DND-41 (cell line): ENCODE measurements at regions not wholly inside any gene's neighbourhood (a gene's known extent, or its start where the extent isn't known, plus 50 kb on each side); places are given as distances from the start of the nearest gene placed in this dataset.

Experiments used
- ATAC-seq: fragments of 200-7000 bp; cut with Tn5 transposase; 3 replicates; pipeline ENCODE4 v1.9.1; 2021; ENCODE audit warnings: low read depth; ENCODE audit not compliant: insufficient read depth
- DNase-seq: peaks from one replicate; pipeline ENCODE4 v3.0.0-alpha.2; 2020
- H2AFZ ChIP-seq: 2 replicates; pipeline ENCODE4 v1.6.0; 2012; ENCODE audit warnings: low read depth, low read length
- H3K27ac ChIP-seq: 2 replicates; pipeline ENCODE4 v1.5.1; 2012; ENCODE audit warnings: low read length, inconsistent platforms
- H3K27me3 ChIP-seq: fragments of 200-600 bp; sonication (generic); 2 replicates; pipeline ENCODE4 v1.6.0; 2012; ENCODE audit warnings: low read length, mild to moderate bottlenecking, inconsistent platforms; ENCODE audit not compliant: insufficient read depth, poor library complexity
- H3K36me3 ChIP-seq: 2 replicates; pipeline ENCODE4 v1.5.1; 2012; ENCODE audit warnings: low read length, inconsistent platforms; ENCODE audit not compliant: insufficient read depth
- H3K4me1 ChIP-seq: 2 replicates; pipeline ENCODE4 v1.5.1; 2012; ENCODE audit warnings: mild to moderate bottlenecking, low read length; ENCODE audit not compliant: insufficient read depth
- H3K4me2 ChIP-seq: 2 replicates; pipeline ENCODE4 v1.6.0; 2012; ENCODE audit warnings: mild to moderate bottlenecking, moderate library complexity, low read length, inconsistent platforms; ENCODE audit not compliant: insufficient read depth
- H3K4me3 ChIP-seq, 2 experiments: fragments of 200-600 bp in 1 of 2; shearing (Covaris generic) in 1 of 2; 2 replicates each; pipeline ENCODE4 v1.5.1; 2012 to 2016; ENCODE audit warnings: inconsistent platforms in 2 of 2, low read length in 2 of 2, mild to moderate bottlenecking in 2 of 2, low read depth in 1 of 2, moderate library complexity in 1 of 2
- H3K79me2 ChIP-seq: 2 replicates; pipeline ENCODE4 v1.6.0; 2012; ENCODE audit warnings: low read length, inconsistent platforms; ENCODE audit not compliant: insufficient read depth
- H3K9ac ChIP-seq: 2 replicates; pipeline ENCODE4 v1.6.0; 2012; ENCODE audit warnings: low read depth, mild to moderate bottlenecking, inconsistent platforms, low read length, moderate library complexity
- H3K9me3 ChIP-seq: 2 replicates; pipeline ENCODE4 v1.5.1; 2012; ENCODE audit warnings: low read length, moderate library complexity, mild to moderate bottlenecking, inconsistent platforms; ENCODE audit not compliant: insufficient read depth, severe bottlenecking
- H4K20me1 ChIP-seq: 2 replicates; pipeline ENCODE4 v1.6.0; 2012; ENCODE audit warnings: low read length; ENCODE audit not compliant: insufficient read depth
- EZH2 ChIP-seq: IDR thresholded peaks from 3 replicates; pipeline ENCODE4 v1.6.1; 2012; ENCODE audit warnings: borderline replicate concordance, low read depth, mild to moderate bottlenecking, moderate library complexity, low read length, inconsistent platforms; ENCODE audit not compliant: severe bottlenecking
- TF ChIP-seq, protein P1 (sequence below): IDR thresholded peaks from 2 replicates; pipeline ENCODE4 v1.5.1; 2012; ENCODE audit warnings: borderline replicate concordance, low read length, moderate library complexity, mild to moderate bottlenecking; ENCODE audit not compliant: poor library complexity, severe bottlenecking; ENCODE audit errors: extremely low read depth

DNA sequence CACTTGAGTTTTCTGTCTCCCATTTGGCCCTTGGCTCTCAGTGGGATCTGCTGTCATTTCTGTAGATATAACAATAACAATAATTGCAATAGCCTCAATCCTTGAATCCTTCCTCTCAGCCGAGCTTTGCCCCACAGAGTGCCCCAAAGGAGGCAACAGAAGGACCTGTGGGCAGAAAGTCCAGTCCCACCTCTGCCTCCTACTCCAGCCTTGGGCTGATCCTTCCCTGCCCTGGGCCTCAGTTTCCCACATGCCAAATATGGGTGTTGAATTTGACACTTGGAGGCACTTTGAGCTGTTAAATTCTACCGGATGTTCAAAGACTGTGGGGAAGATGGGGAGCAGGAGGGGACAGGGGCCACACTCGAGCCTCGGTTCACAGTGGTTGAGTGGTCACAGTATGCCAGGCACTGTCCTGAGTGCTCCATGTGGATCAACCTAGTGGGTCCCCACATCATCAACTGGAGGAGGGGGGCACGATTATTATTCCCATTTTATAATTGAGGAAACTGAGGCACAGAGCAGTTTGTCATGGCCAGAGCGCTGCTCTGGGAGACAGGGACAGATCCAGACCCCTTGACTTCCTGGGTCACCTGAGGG, 307.1 kb downstream of the MATN1 start:
- no peaks in the 10 kb centered on the region for H3K9me3 ChIP-seq
- H3K9ac ChIP-seq: no peak overlapping the region
- TF ChIP-seq, protein P1, sequence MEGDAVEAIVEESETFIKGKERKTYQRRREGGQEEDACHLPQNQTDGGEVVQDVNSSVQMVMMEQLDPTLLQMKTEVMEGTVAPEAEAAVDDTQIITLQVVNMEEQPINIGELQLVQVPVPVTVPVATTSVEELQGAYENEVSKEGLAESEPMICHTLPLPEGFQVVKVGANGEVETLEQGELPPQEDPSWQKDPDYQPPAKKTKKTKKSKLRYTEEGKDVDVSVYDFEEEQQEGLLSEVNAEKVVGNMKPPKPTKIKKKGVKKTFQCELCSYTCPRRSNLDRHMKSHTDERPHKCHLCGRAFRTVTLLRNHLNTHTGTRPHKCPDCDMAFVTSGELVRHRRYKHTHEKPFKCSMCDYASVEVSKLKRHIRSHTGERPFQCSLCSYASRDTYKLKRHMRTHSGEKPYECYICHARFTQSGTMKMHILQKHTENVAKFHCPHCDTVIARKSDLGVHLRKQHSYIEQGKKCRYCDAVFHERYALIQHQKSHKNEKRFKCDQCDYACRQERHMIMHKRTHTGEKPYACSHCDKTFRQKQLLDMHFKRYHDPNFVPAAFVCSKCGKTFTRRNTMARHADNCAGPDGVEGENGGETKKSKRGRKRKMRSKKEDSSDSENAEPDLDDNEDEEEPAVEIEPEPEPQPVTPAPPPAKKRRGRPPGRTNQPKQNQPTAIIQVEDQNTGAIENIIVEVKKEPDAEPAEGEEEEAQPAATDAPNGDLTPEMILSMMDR: no peak
- TF ChIP-seq EZH2: no peak
- no peak overlapping the region for H3K27ac ChIP-seq
- no peak overlapping the region for H3K4me3 ChIP-seq
- DNase-seq: no peak
- no peaks in the 10 kb centered on the region for H3K36me3 ChIP-seq
- H3K27me3 ChIP-seq: peaks cover 6% of the 10 kb centered on the region
- H3K79me2 ChIP-seq: no peaks in the 10 kb centered on the region
- ATAC-seq: no peak
- no peaks in the 10 kb centered on the region for H3K4me1 ChIP-seq
- no peak overlapping the region for H2AFZ ChIP-seq
- H4K20me1 ChIP-seq: peaks cover 5% of the 10 kb centered on the region; the same call in 1 of the 2 replicates
- H3K4me2 ChIP-seq: no peak overlapping the region

DNA sequence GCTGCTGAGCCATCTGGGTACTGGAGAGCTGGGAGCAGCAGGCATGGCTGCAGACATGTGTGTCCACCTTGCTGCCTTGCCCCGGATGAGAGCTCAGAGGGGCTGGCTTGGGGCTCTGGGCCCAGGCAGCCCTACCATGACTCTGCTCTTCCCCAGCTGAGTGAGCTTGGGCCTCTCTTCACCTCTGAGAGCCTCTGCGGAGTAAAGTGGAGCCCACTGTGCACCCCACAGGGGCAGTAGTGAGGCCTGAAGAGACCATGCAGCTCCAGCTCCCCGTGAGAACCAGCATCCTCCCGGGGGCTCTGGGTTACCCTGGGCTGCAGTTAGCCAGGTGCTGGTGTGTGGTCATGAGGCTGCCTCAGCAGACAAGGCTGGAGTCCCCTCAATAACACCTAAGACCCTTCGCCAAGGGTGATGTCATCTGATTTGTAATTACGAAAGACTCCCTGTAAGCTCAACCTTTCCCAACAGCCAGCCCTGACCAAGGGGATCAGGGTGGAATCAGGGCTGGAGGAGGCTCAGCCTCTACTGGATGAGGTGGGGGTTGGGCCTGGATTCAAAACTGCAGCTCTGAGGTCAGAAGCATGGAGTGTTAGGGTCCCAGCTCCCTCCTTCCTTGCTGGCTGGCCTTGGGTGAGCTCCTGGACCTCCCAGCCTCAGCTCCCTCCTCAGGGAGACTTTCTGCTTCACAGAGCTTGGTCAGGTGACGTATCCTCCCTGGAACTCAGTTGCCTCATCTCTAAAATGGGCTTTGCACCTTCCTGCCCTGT, 308.0 kb downstream of the MATN1 start:
- Histone ChIP-seq H3K9me3 (no peaks in the 10 kb centered on the region), H2AFZ (no peak overlapping the region), H3K27me3 (peaks cover 4% of the 10 kb centered on the region), H3K4me2 (no peak overlapping the region), H4K20me1 (peaks cover 5% of the 10 kb centered on the region; the same call in 1 of the 2 replicates), H3K27ac (no peak overlapping the region), H3K4me3 (no peak overlapping the region), H3K9ac (no peak overlapping the region), H3K36me3 (no peaks in the 10 kb centered on the region), H3K4me1 (no peaks in the 10 kb centered on the region), H3K79me2 (no peaks in the 10 kb centered on the region)
- ATAC-seq (no peak), DNase-seq (no peak)
- TF ChIP-seq, protein P1: no peak
- no peak for TF ChIP-seq EZH2

DNA sequence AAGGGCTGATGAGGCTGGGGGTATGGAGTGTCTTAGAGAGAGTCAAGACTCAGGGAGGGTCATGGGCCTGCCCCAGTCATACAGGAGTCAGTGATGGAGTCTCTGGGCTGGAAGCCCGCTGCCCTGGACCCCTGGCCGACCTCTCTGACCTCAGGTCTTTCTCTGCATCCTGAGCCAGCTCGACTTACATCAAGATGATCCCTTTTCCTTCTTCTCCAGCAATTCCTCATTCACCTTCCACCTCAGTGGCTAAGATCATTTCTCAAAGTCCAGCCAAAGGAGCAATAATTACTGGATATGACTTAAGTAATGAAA, 308.6 kb downstream of the MATN1 start:
- H3K9me3 ChIP-seq: no peaks in the 10 kb centered on the region
- H3K27me3 ChIP-seq: peaks cover 3% of the 10 kb centered on the region
- no peak overlapping the region for H3K4me2 ChIP-seq
- peaks cover 5% of the 10 kb centered on the region; the same call in 1 of the 2 replicates for H4K20me1 ChIP-seq
- TF ChIP-seq, protein P1: no peak
- no peak for TF ChIP-seq EZH2
- no peak overlapping the region for H3K4me3 ChIP-seq
- H3K9ac ChIP-seq: no peak overlapping the region
- no peak overlapping the region for H2AFZ ChIP-seq
- no peak overlapping the region for H3K27ac ChIP-seq
- ATAC-seq: no peak
- no peaks in the 10 kb centered on the region for H3K36me3 ChIP-seq
- no peak for DNase-seq
- no peaks in the 10 kb centered on the region for H3K79me2 ChIP-seq
- no peaks in the 10 kb centered on the region for H3K4me1 ChIP-seq
